ENCODE measurements at regions not wholly inside any gene's neighbourhood (a gene's known extent, or its start where the extent isn't known, plus 50 kb on each side); places are given as distances from the start of the nearest gene placed in this dataset.
"Not testable (repeated sequence)": the region's sequence is repeated elsewhere in the genome, so short reads cannot be mapped to it uniquely, and the experiment has no call there.

GRCh38 chr2:51780353-51780752 lies 748.4 kb upstream of the NRXN1 start:
- H3K79me2 ChIP-seq (ENCODE audit: control insufficient read depth, low read length), result no peaks in the 10 kb centered on the region
- H3F3A ChIP-seq (ENCODE audit: control insufficient read depth, insufficient read depth), result no peaks in the 10 kb centered on the region
- no peak for TF ChIP-seq EZH2phosphoT487 (IDR thresholded peaks at IDR 0.05; ENCODE audit: borderline replicate concordance, low read length)
- TF ChIP-seq CTCF (IDR thresholded peaks at IDR 0.05; ENCODE audit: low read depth, low read length, poor library complexity, severe bottlenecking), result no peak
- no peaks in the 10 kb centered on the region for H3K36me3 ChIP-seq (ENCODE audit: control insufficient read depth, low read length)
- H3K9me3 ChIP-seq (ENCODE audit: control insufficient read depth, insufficient read depth, low read length), result no peaks in the 10 kb centered on the region
- H3K4me1 ChIP-seq (ENCODE audit: control insufficient read depth, low read length), result no peaks in the 10 kb centered on the region
- H3K4me2 ChIP-seq (ENCODE audit: low read length), result no peak overlapping the region
- no peaks in the 10 kb centered on the region; the same call in 1 of the 2 replicates for H3K9me2 ChIP-seq (replicated peaks; ENCODE audit: control insufficient read depth, low read length)
- no peak overlapping the region for H3K4me3 ChIP-seq (ENCODE audit: low read length)
- no peaks in the 10 kb centered on the region for H3K27me3 ChIP-seq (ENCODE audit: control insufficient read depth, low read length)
- no peak overlapping the region for H3K27ac ChIP-seq (ENCODE audit: low read depth, low read length)
- H4K20me1 ChIP-seq (ENCODE audit: control insufficient read depth, insufficient read depth, low read depth, low read length), result no peaks in the 10 kb centered on the region

DNA sequence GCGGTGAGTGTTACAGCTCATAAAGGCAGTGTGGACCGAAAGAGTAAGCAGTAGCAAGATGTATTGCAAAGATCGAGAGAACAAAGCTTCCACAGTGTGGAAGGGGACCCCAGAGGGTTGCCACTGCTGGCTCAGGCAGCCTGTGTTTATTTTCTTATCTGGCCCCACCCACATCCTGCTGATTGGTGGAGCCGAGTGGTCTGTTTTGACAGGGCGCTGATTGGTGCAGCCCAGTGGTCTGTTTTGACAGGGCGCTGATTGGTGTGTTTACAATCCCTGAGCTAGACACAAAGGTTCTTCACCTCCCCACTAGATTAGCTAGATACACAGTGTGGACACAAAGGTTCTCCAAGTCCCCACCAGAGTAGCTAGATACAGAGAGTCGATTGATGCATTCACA lies 747.8 kb upstream of the NRXN1 start:
- not testable (repeated sequence) for H3F3A ChIP-seq (ENCODE audit: control insufficient read depth, insufficient read depth); H3K9me3 ChIP-seq (ENCODE audit: control insufficient read depth, insufficient read depth, low read length); H3K27me3 ChIP-seq (ENCODE audit: control insufficient read depth, low read length); H4K20me1 ChIP-seq (ENCODE audit: control insufficient read depth, insufficient read depth, low read depth, low read length); H3K4me1 ChIP-seq (ENCODE audit: control insufficient read depth, low read length); H3K9me2 ChIP-seq (replicated peaks; ENCODE audit: control insufficient read depth, low read length); H3K79me2 ChIP-seq (ENCODE audit: control insufficient read depth, low read length); H3K4me2 ChIP-seq (ENCODE audit: low read length); H3K36me3 ChIP-seq (ENCODE audit: control insufficient read depth, low read length); H3K4me3 ChIP-seq (ENCODE audit: low read length); H3K27ac ChIP-seq (ENCODE audit: low read depth, low read length)

GRCh38 chr2:51778806-51779205 lies 746.9 kb upstream of the NRXN1 start:
- Histone ChIP-seq H3K27me3 (ENCODE audit: control insufficient read depth, low read length) (no peaks in the 10 kb centered on the region), H3K9me2 (replicated peaks; ENCODE audit: control insufficient read depth, low read length) (no peaks in the 10 kb centered on the region; the same call in 1 of the 2 replicates), H3K79me2 (ENCODE audit: control insufficient read depth, low read length) (no peaks in the 10 kb centered on the region), H3K4me2 (ENCODE audit: low read length) (no peak overlapping the region), H3F3A (ENCODE audit: control insufficient read depth, insufficient read depth) (no peaks in the 10 kb centered on the region), H3K4me1 (ENCODE audit: control insufficient read depth, low read length) (no peaks in the 10 kb centered on the region), H3K27ac (ENCODE audit: low read depth, low read length) (no peak overlapping the region), H3K9me3 (ENCODE audit: control insufficient read depth, insufficient read depth, low read length) (no peaks in the 10 kb centered on the region), H3K36me3 (ENCODE audit: control insufficient read depth, low read length) (no peaks in the 10 kb centered on the region), H4K20me1 (ENCODE audit: control insufficient read depth, insufficient read depth, low read depth, low read length) (no peaks in the 10 kb centered on the region), H3K4me3 (ENCODE audit: low read length) (no peak overlapping the region)
- TF ChIP-seq CTCF (IDR thresholded peaks at IDR 0.05; ENCODE audit: low read depth, low read length, poor library complexity, severe bottlenecking), result no peak
- no peak for TF ChIP-seq EZH2phosphoT487 (IDR thresholded peaks at IDR 0.05; ENCODE audit: borderline replicate concordance, low read length)

DNA sequence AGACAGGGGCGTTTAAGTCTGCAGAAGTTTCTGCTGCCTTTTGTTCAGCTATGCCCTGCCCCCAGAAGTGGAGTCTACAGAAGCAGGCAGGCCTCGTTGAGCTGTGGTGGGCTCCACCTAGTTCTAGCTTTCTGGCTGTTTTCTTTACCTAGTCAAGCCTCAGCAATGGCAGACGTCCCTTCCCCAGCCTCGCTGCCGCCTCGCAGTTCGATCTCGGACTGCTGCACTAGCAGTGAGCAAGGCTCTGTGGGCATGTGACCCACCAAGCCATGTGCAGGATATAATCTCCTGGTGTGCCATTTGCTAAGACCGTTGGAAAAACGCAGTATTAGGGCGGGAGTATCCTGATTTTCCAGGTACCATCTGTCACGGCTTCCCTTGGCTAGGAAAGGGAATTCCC lies 742.7 kb upstream of the NRXN1 start:
- H3K9me3 ChIP-seq (ENCODE audit: control insufficient read depth, insufficient read depth, low read length); H3K4me3 ChIP-seq (ENCODE audit: low read length); H3K79me2 ChIP-seq (ENCODE audit: control insufficient read depth, low read length); H3F3A ChIP-seq (ENCODE audit: control insufficient read depth, insufficient read depth); H3K27me3 ChIP-seq (ENCODE audit: control insufficient read depth, low read length); H3K9me2 ChIP-seq (replicated peaks; ENCODE audit: control insufficient read depth, low read length); H3K27ac ChIP-seq (ENCODE audit: low read depth, low read length); H4K20me1 ChIP-seq (ENCODE audit: control insufficient read depth, insufficient read depth, low read depth, low read length); H3K4me2 ChIP-seq (ENCODE audit: low read length); H3K36me3 ChIP-seq (ENCODE audit: control insufficient read depth, low read length); H3K4me1 ChIP-seq (ENCODE audit: control insufficient read depth, low read length): not testable (repeated sequence)

All from DOHH2 (cell line).